H9 (cell line): ENCODE measurements at regions not wholly inside any gene's neighbourhood (a gene's known extent, or its start where the extent isn't known, plus 50 kb on each side); places are given as distances from the start of the nearest gene placed in this dataset.

Experiments used
- DNase-seq: peaks from one replicate; pipeline ENCODE4 v3.0.0-alpha.2; 2017
- H2AFZ ChIP-seq: one replicate; pipeline ENCODE4 v1.6.1; 2013; ENCODE audit warnings: mild to moderate bottlenecking, low read length, control low read depth, moderate library complexity
- H2AK5ac ChIP-seq: 2 replicates; pipeline ENCODE4 v1.6.1; 2013; ENCODE audit warnings: low read length, control low read depth, mixed read lengths; ENCODE audit not compliant: insufficient read length
- H2BK120ac ChIP-seq: one replicate; pipeline ENCODE4 v1.6.1; 2013; ENCODE audit warnings: low read depth, mild to moderate bottlenecking, low read length, control low read depth, inconsistent platforms; ENCODE audit not compliant: poor library complexity, severe bottlenecking
- H2BK12ac ChIP-seq: 2 replicates; pipeline ENCODE4 v1.6.1; 2013; ENCODE audit warnings: low read length, control low read depth, mixed read lengths, low read depth; ENCODE audit not compliant: insufficient read length
- H2BK15ac ChIP-seq: 2 replicates; pipeline ENCODE4 v1.6.1; 2013; ENCODE audit warnings: low read depth, low read length, control low read depth
- H2BK20ac ChIP-seq: one replicate; pipeline ENCODE4 v1.6.1; 2013; ENCODE audit warnings: low read depth, mild to moderate bottlenecking, low read length, control low read depth, inconsistent platforms; ENCODE audit not compliant: poor library complexity, severe bottlenecking
- H2BK5ac ChIP-seq: 2 replicates; pipeline ENCODE4 v1.6.1; 2013; ENCODE audit warnings: low read length, control low read depth, mixed read lengths; ENCODE audit not compliant: insufficient read length
- H3K14ac ChIP-seq: 2 replicates; pipeline ENCODE4 v1.6.1; 2013; ENCODE audit warnings: low read length, control low read depth; ENCODE audit not compliant: insufficient read depth
- H3K18ac ChIP-seq: 2 replicates; pipeline ENCODE4 v1.6.1; 2013; ENCODE audit warnings: low read depth, mild to moderate bottlenecking, mixed read lengths, low read length, control low read depth; ENCODE audit not compliant: insufficient read length
- H3K23ac ChIP-seq: 2 replicates; pipeline ENCODE4 v1.6.1; 2013; ENCODE audit warnings: low read length, control low read depth, mixed read lengths, low read depth; ENCODE audit not compliant: insufficient read length
- H3K23me2 ChIP-seq: 2 replicates; pipeline ENCODE4 v1.6.1; 2013; ENCODE audit warnings: low read depth, mild to moderate bottlenecking, mixed read lengths, low read length, control low read depth; ENCODE audit not compliant: insufficient read length, poor library complexity, severe bottlenecking
- H3K27ac ChIP-seq: 2 replicates; pipeline ENCODE4 v1.5.1; 2013; ENCODE audit warnings: low read length, control low read depth, mixed read lengths, low read depth; ENCODE audit not compliant: insufficient read length
- H3K27me3 ChIP-seq: 2 replicates; pipeline ENCODE4 v1.6.1; 2013; ENCODE audit warnings: low read length, control low read depth, inconsistent platforms; ENCODE audit not compliant: insufficient read depth
- H3K4ac ChIP-seq: 2 replicates; pipeline ENCODE4 v1.6.1; 2013; ENCODE audit warnings: low read depth, mild to moderate bottlenecking, control low read depth, inconsistent platforms, low read length, moderate library complexity
- H3K4me1 ChIP-seq: 2 replicates; pipeline ENCODE4 v1.6.1; 2013; ENCODE audit warnings: low read length, control low read depth, inconsistent platforms; ENCODE audit not compliant: insufficient read depth
- H3K4me2 ChIP-seq: 2 replicates; pipeline ENCODE4 v1.6.1; 2013; ENCODE audit warnings: low read length, control low read depth, mixed read lengths; ENCODE audit not compliant: insufficient read length, insufficient read depth
- H3K56ac ChIP-seq: 2 replicates; pipeline ENCODE4 v1.6.1; 2013; ENCODE audit warnings: low read depth, mild to moderate bottlenecking, mixed read lengths, low read length, control low read depth; ENCODE audit not compliant: insufficient read length
- H3K79me1 ChIP-seq: 2 replicates; pipeline ENCODE4 v1.6.1; 2013; ENCODE audit warnings: low read depth, mild to moderate bottlenecking, moderate library complexity, low read length, control low read depth, inconsistent platforms; ENCODE audit not compliant: insufficient read depth, poor library complexity, severe bottlenecking
- H3K79me2 ChIP-seq: 2 replicates; pipeline ENCODE4 v1.6.1; 2013; ENCODE audit warnings: low read length, control low read depth, inconsistent platforms; ENCODE audit not compliant: insufficient read depth
- H3K9ac ChIP-seq: 2 replicates; pipeline ENCODE4 v1.6.1; 2013; ENCODE audit warnings: low read length, control low read depth, mixed read lengths; ENCODE audit not compliant: insufficient read length; ENCODE audit errors: extremely low read depth
- H3K9me3 ChIP-seq: one replicate; pipeline ENCODE4 v1.6.1; 2013; ENCODE audit warnings: low read depth, low read length, inconsistent platforms; ENCODE audit not compliant: control insufficient read depth
- H3T11ph ChIP-seq: one replicate; pipeline ENCODE4 v1.6.1; 2013; ENCODE audit warnings: mild to moderate bottlenecking, low read length, control low read depth, inconsistent platforms
- H4K20me1 ChIP-seq: one replicate; pipeline ENCODE4 v1.6.1; 2013; ENCODE audit not compliant: control insufficient read depth, insufficient read length, insufficient read depth
- H4K5ac ChIP-seq: 2 replicates; pipeline ENCODE4 v1.6.1; 2013; ENCODE audit warnings: low read depth, mild to moderate bottlenecking, mixed read lengths, low read length, control low read depth; ENCODE audit not compliant: insufficient read length
- H4K8ac ChIP-seq: replicated peaks from 2 replicates; pipeline ENCODE4 v1.6.1; 2013; ENCODE audit warnings: low read length, control low read depth, mixed read lengths, low read depth; ENCODE audit not compliant: insufficient read length
- H4K91ac ChIP-seq: 2 replicates; pipeline ENCODE4 v1.6.1; 2013; ENCODE audit warnings: low read depth, mild to moderate bottlenecking, moderate library complexity, mixed read lengths, low read length, control low read depth; ENCODE audit not compliant: insufficient read length
- H3K27ac Mint-ChIP-seq, 3 experiments: 2 replicates in 2 of 3; 3 replicates in 1 of 3; pipeline ENCODE4 v1.8.0; 2020 to 2021; ENCODE audit warnings: mixed read lengths in 3 of 3, mild to moderate bottlenecking in 1 of 3, moderate library complexity in 1 of 3
- H3K27me3 Mint-ChIP-seq: 2 replicates; pipeline ENCODE4 v1.8.0; 2021; ENCODE audit warnings: low read depth, mild to moderate bottlenecking, moderate library complexity, mixed read lengths
- H3K36me3 Mint-ChIP-seq, 3 experiments: 2 replicates in 2 of 3; 3 replicates in 1 of 3; pipeline ENCODE4 v1.8.0; 2020 to 2021; ENCODE audit warnings: low read depth in 3 of 3, mixed read lengths in 3 of 3; ENCODE audit not compliant: insufficient read depth in 1 of 3
- H3K4me1 Mint-ChIP-seq, 2 experiments: 2 replicates each; pipeline ENCODE4 v1.8.0; 2020; ENCODE audit warnings: mixed read lengths in 2 of 2
- H3K4me3 Mint-ChIP-seq, 2 experiments: 2 replicates in 1 of 2; 3 replicates in 1 of 2; pipeline ENCODE4 v1.8.0; 2020 to 2021; ENCODE audit warnings: mild to moderate bottlenecking in 2 of 2, mixed read lengths in 2 of 2, moderate library complexity in 1 of 2
- H3K9me3 Mint-ChIP-seq, 2 experiments: 2 replicates in 1 of 2; 3 replicates in 1 of 2; pipeline ENCODE4 v1.8.0; 2020; ENCODE audit warnings: mild to moderate bottlenecking in 2 of 2, mixed read lengths in 2 of 2, moderate library complexity in 1 of 2
- WGBS: extraction: QIAGEN DNeasy Blood & Tissue Kit; methylation state at CpG from one replicate; pipeline ENCODE4 v1.1.7; 2013; ENCODE audit warnings: missing lambda C conversion rate, low lambda C conversion rate, mixed read lengths; ENCODE audit not compliant: insufficient read length; ENCODE audit errors: extremely low coverage; 5-methylcytosine and 5-hydroxymethylcytosine counted together
- TF ChIP-seq, protein P1 (sequence below): fragments of 200-600 bp; sonication (generic); conservative IDR thresholded peaks from 3 replicates; pipeline ENCODE4 v1.8.0; 2021; ENCODE audit warnings: antibody characterized with exemption, mild to moderate bottlenecking

DNA sequence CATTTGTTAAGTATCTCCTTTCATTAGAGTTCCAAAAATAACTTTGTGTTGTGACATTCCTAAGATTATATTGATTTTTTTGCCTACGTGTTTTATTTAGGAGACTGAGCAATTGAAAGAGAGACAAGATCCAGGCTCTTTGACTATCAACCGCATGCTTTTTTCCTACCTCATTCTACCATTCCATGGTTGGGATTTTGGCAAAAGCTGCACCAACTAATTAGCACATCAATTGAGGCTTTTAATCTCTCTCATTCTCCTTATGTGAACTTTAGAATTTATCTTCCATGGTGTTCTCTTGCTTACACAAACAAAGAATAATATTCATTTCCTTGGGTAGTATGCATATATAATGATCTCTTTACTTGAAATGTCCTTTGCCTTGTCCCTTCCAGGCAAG is 338.7 kb upstream of the SMC2 start:
- Histone ChIP-seq H4K8ac (no peak overlapping the region), H3K9me3 (no peaks in the 10 kb centered on the region), H3K4ac (no peak overlapping the region), H3K23ac (no peak overlapping the region), H3K9ac (no peak overlapping the region), H3K18ac (no peak overlapping the region), H2AK5ac (no peak overlapping the region), H2BK15ac (no peak overlapping the region), H3K14ac (no peak overlapping the region), H3K4me2 (no peak overlapping the region), H3K4me1 (no peaks in the 10 kb centered on the region; the same call in 1 of the 2 replicates), H3K27me3 (no peaks in the 10 kb centered on the region), H3K27ac (no peak overlapping the region), H3T11ph (no peak overlapping the region), H4K5ac (no peak overlapping the region), H2BK20ac (no peak overlapping the region), H2AFZ (no peak overlapping the region), H2BK5ac (no peak overlapping the region), H3K79me2 (no peaks in the 10 kb centered on the region), H3K79me1 (no peaks in the 10 kb centered on the region), H2BK12ac (no peak overlapping the region), H4K20me1 (no peaks in the 10 kb centered on the region), H3K23me2 (no peaks in the 10 kb centered on the region), H2BK120ac (no peak overlapping the region), H4K91ac (no peak overlapping the region), H3K56ac (no peak overlapping the region)
- TF ChIP-seq, protein P1, sequence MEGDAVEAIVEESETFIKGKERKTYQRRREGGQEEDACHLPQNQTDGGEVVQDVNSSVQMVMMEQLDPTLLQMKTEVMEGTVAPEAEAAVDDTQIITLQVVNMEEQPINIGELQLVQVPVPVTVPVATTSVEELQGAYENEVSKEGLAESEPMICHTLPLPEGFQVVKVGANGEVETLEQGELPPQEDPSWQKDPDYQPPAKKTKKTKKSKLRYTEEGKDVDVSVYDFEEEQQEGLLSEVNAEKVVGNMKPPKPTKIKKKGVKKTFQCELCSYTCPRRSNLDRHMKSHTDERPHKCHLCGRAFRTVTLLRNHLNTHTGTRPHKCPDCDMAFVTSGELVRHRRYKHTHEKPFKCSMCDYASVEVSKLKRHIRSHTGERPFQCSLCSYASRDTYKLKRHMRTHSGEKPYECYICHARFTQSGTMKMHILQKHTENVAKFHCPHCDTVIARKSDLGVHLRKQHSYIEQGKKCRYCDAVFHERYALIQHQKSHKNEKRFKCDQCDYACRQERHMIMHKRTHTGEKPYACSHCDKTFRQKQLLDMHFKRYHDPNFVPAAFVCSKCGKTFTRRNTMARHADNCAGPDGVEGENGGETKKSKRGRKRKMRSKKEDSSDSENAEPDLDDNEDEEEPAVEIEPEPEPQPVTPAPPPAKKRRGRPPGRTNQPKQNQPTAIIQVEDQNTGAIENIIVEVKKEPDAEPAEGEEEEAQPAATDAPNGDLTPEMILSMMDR = no peak
- Mint-ChIP-seq H3K27me3 (no peaks in the 10 kb centered on the region), H3K9me3 (peaks cover 0 to 4% of the 10 kb centered on the region in 2 experiments; a peak in 3 of 5 replicates), H3K36me3 (peaks cover 0 to 5% (median 2%) of the 10 kb centered on the region in 3 experiments; a peak in 3 of 7 replicates), H3K27ac (no peak overlapping the region), H3K4me1 (peaks cover 21 to 24% of the 10 kb centered on the region in 2 experiments), H3K4me3 (no peak overlapping the region)
- DNase-seq = no peak
- no CpG with 5 or more reads among the region's 2 CpGs for WGBS
